ENCODE measurements at regions not wholly inside any gene's neighbourhood (a gene's known extent, or its start where the extent isn't known, plus 50 kb on each side); places are given as distances from the start of the nearest gene placed in this dataset.

DNA sequence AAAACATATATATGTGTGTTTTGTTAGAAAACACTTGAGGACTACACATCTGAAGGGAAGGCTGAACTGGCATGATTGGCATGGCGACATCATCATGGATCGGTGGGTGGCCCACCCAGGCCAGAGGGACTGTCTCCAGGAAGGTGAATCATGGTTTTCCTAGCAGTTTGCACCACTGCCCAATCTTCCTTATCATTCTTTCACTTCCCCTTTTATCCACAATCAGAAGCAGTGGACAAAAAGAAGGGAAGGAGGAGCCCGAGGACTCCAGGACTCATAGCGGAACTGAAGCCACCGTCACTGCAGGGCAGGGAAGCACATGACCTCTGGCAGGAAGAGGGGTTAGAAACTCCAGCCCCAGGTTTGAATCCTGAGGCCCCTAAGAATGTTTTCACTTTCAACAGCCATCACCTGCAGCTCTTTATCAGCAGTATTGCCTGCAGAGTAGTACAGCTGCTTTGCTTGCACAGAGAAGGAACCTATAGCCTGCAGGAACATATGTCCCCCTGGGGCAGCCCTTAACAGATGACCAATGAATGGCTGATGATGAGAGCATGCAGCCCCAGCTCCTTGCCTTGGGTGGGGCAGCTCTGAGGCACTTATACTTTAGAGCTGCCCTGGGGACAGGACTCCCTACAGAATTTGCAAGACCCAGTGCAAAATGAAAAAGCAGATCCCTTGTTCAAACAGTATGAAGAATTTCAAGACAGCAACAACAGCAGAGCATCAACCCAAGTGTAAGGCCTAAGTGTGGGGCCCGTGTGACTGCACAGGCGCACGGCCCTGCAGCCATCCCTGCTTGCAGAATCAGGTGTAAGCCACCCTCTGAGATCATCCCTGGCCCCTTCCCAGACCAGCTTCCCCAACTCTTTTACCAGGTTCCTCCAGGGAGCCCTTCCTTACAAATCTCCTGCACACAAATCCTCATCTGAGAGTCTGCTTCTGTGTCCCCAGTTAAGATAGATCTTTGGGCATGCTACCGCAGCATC lies 241.8 kb upstream of the IRF2BP2 start (continued):
- TF ChIP-seq RREB1 (CRISPR knock-in tag; IDR thresholded peaks at IDR 0.05) (no peak; the same call in 1 of the 2 replicates), E2F1 (CRISPR knock-in tag; IDR thresholded peaks at IDR 0.05) (no peak), ZNF263 (CRISPR knock-in tag; IDR thresholded peaks at IDR 0.05; ENCODE audit: borderline replicate concordance) (no peak), RBM22 (IDR thresholded peaks at IDR 0.05; ENCODE audit: low read depth, low read length, poor library complexity, severe bottlenecking) (no peak), ADNP (tag; IDR thresholded peaks at IDR 0.05) (peak; percentile 67; the same call in 1 of the 2 replicates), ASH1L (IDR thresholded peaks at IDR 0.05; ENCODE audit: borderline replicate concordance, low read depth, partially characterized antibody) (no peak), SOX6 (IDR thresholded peaks at IDR 0.05) (peak; percentile 82; the same call in 1 of the 2 replicates), ZNF77 (CRISPR knock-in tag; IDR thresholded peaks at IDR 0.05) (no peak), POLR2AphosphoS5 (IDR thresholded peaks at IDR 0.05; ENCODE audit: control insufficient read depth, insufficient read depth, low read depth, low read length) (no peak), ZBTB17 (CRISPR knock-in tag; IDR thresholded peaks at IDR 0.05) (0 out of 2 replicates have a peak, but pooled peaks have one; percentile 17), ZNF717 (CRISPR knock-in tag; IDR thresholded peaks at IDR 0.05) (no peak), RAD21 (CRISPR knock-in tag; conservative IDR thresholded peaks at IDR 0.05 in 1 of 2, IDR thresholded peaks at IDR 0.05 in 1 of 2) (peak; percentile 51 to 53), POLR3A (IDR thresholded peaks at IDR 0.05; ENCODE audit: borderline replicate concordance, extremely low read depth, insufficient read depth, insufficient read length) (no peak)
- TF ChIP-seq, protein P1, sequence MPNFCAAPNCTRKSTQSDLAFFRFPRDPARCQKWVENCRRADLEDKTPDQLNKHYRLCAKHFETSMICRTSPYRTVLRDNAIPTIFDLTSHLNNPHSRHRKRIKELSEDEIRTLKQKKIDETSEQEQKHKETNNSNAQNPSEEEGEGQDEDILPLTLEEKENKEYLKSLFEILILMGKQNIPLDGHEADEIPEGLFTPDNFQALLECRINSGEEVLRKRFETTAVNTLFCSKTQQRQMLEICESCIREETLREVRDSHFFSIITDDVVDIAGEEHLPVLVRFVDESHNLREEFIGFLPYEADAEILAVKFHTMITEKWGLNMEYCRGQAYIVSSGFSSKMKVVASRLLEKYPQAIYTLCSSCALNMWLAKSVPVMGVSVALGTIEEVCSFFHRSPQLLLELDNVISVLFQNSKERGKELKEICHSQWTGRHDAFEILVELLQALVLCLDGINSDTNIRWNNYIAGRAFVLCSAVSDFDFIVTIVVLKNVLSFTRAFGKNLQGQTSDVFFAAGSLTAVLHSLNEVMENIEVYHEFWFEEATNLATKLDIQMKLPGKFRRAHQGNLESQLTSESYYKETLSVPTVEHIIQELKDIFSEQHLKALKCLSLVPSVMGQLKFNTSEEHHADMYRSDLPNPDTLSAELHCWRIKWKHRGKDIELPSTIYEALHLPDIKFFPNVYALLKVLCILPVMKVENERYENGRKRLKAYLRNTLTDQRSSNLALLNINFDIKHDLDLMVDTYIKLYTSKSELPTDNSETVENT (CRISPR knock-in tag; IDR thresholded peaks at IDR 0.05): no peak
- TF ChIP-seq, protein P2, sequence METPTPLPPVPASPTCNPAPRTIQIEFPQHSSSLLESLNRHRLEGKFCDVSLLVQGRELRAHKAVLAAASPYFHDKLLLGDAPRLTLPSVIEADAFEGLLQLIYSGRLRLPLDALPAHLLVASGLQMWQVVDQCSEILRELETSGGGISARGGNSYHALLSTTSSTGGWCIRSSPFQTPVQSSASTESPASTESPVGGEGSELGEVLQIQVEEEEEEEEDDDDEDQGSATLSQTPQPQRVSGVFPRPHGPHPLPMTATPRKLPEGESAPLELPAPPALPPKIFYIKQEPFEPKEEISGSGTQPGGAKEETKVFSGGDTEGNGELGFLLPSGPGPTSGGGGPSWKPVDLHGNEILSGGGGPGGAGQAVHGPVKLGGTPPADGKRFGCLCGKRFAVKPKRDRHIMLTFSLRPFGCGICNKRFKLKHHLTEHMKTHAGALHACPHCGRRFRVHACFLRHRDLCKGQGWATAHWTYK (CRISPR knock-in tag; IDR thresholded peaks at IDR 0.05): no peak

Measured in K562 (cell line).